HepG2 (cell line): ENCODE measurements at regions not wholly inside any gene's neighbourhood (a gene's known extent, or its start where the extent isn't known, plus 50 kb on each side); places are given as distances from the start of the nearest gene placed in this dataset.
A peak's percentile ranks its signal among the peaks of the same experiment; 100 is the strongest.

Experiments
- HDAC1 ChIP-seq: sonication (generic); formaldehyde crosslinking; IDR thresholded peaks from 2 replicates; pipeline ENCODE4 v1.5.1; 2020; ENCODE audit warnings: mild to moderate bottlenecking, missing genetic modification reagents
- MATR3 ChIP-seq: sonication (generic); formaldehyde crosslinking; IDR thresholded peaks from 2 replicates; pipeline ENCODE4 v1.4.0; 2020; ENCODE audit warnings: missing genetic modification reagents
- MED1 ChIP-seq: sonication (generic); formaldehyde crosslinking; IDR thresholded peaks from 2 replicates; pipeline ENCODE4 v1.4.0; 2020; ENCODE audit warnings: missing genetic modification reagents
- POLR2A ChIP-seq, 2 experiments: IDR thresholded peaks; 2 replicates each; pipeline ENCODE4 v1.6.1; 2011; ENCODE audit warnings: low read depth in 2 of 2, low read length in 2 of 2, mild to moderate bottlenecking in 1 of 2, moderate library complexity in 1 of 2; ENCODE audit not compliant: insufficient read depth in 1 of 2
- POLR2AphosphoS2 ChIP-seq: IDR thresholded peaks from 2 replicates; pipeline ENCODE4 v1.6.1; 2011; ENCODE audit warnings: low read depth, low read length, improper control_type of control experiment
- SKIL ChIP-seq: sonication (generic); formaldehyde crosslinking; IDR thresholded peaks from 2 replicates; pipeline ENCODE4 v1.8.0; 2022; ENCODE audit warnings: missing genetic modification reagents, mild to moderate bottlenecking, moderate library complexity, borderline replicate concordance
- SRSF9 ChIP-seq: fragments of 200-400 bp; formaldehyde crosslinking; IDR thresholded peaks from 2 replicates; pipeline ENCODE4 v1.6.1; 2018; ENCODE audit warnings: borderline replicate concordance, mild to moderate bottlenecking, low read depth, low read length; ENCODE audit not compliant: insufficient read depth, poor library complexity, severe bottlenecking
- TBP ChIP-seq: sonication (generic); formaldehyde crosslinking; IDR thresholded peaks from 2 replicates; pipeline ENCODE4 v1.5.0; 2020; ENCODE audit warnings: missing genetic modification reagents
- ZNF317 ChIP-seq: sonication (generic); formaldehyde crosslinking; IDR thresholded peaks from 2 replicates; pipeline ENCODE4 v1.5.0; 2020; ENCODE audit warnings: mild to moderate bottlenecking, missing genetic modification reagents
- ZNF619 ChIP-seq: sonication (generic); formaldehyde crosslinking; IDR thresholded peaks from 2 replicates; pipeline ENCODE4 v1.4.0; 2020; ENCODE audit warnings: mild to moderate bottlenecking, missing genetic modification reagents
- ZZZ3 ChIP-seq: sonication (generic); formaldehyde crosslinking; IDR thresholded peaks from 2 replicates; pipeline ENCODE4 v1.4.0; 2020; ENCODE audit warnings: missing genetic modification reagents, mild to moderate bottlenecking, borderline replicate concordance
- TF ChIP-seq, protein P1 (sequence below): IDR thresholded peaks from 2 replicates; pipeline ENCODE4 v1.6.1; 2016; ENCODE audit warnings: low read depth, borderline replicate concordance

DNA sequence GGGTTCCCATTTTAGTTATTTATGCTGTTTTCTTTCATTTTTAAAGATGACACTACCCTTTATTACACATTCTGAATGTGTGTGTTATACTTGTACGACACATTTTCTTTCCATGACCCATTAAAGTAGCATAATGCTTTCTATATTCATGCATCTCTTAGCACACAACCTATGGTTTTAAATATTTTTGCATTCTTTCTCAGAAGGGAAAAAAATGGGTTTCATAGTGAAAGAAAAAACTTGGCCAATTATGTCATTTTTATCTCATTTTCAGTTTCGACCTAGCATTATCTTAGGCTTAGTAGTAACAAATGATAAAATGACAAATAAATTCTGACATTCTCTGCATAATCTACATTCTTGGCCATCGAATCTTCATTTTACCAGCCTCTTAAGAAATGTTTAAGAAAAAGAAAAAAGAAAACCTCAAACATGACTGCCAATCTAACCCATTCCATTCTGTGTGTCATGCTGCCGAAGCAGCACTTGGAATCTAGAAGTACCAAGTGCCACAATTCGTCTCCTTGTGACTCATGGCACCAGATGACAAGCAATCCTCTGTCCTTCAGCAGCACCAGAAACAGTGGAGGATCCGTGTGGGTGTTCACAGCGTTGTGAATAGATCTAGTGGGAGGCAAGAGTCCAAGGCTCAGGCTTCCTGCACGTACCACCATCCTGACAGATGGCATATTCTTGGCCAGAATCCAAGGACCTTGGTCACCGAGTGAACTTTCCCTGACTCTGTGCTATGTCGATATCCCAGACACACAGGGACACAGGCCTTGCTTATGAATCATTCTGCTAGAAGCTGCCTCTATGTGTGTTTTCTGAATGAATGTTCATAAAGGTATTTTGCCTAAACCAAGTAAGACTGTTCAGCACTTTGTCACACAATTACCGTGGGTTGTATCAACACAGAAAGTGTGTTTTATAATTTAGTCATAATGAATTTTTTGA is 502.7 kb downstream of the NR2F1-AS1 start:
- TF ChIP-seq ZZZ3 (CRISPR knock-in tag) (no peak), ZNF317 (CRISPR knock-in tag) (peak; percentile 61; the same call in 1 of the 2 replicates), MED1 (CRISPR knock-in tag) (peak; percentile 99), POLR2AphosphoS2 (no peak), ZNF619 (CRISPR knock-in tag) (no peak), TBP (no peak), SKIL (no peak), HDAC1 (CRISPR knock-in tag) (peak; percentile 90), MATR3 (CRISPR knock-in tag) (no peak), SRSF9 (no peak), POLR2A (IDR thresholded peaks at IDR 0.05; ENCODE audit: insufficient read depth in 1 of 2, low read depth in 2 of 2, low read length in 2 of 2) (peak in 1 of 2 experiments; percentile 60; a peak in 2 of 4 replicates)
- TF ChIP-seq, protein P1, sequence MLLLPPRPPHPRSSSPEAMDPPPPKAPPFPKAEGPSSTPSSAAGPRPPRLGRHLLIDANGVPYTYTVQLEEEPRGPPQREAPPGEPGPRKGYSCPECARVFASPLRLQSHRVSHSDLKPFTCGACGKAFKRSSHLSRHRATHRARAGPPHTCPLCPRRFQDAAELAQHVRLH (CRISPR knock-in tag), result peak; percentile 79
